HEK293 (cell line): ENCODE measurements at regions not wholly inside any gene's neighbourhood (a gene's known extent, or its start where the extent isn't known, plus 50 kb on each side); places are given as distances from the start of the nearest gene placed in this dataset.

ENCODE experiments used
- CTCF ChIA-PET: fragments of 350-600 bp; formaldehyde crosslinking; extraction: SDS; loops from one replicate; lab custom pipeline; 2021; ENCODE audit warnings: antibody characterized with exemption; lab: Yijun Ruan, JAX
- POLR2A ChIA-PET: fragments of 300-600 bp; formaldehyde crosslinking; extraction: SDS; loops from one replicate; lab custom pipeline; 2020; ENCODE audit warnings: antibody characterized with exemption, inconsistent platforms; lab: Yijun Ruan, JAX
- H3K27ac ChIP-seq: fragments of 200-500 bp; sonication (Bioruptor generic); 2 replicates; pipeline ENCODE4 v1.5.1; 2014; ENCODE audit warnings: low read depth, low read length, control low read depth, inconsistent platforms; ENCODE audit errors: extremely low read depth
- H3K36me3 ChIP-seq, 2 experiments: fragments of 200-500 bp in 1 of 2; sonication (Bioruptor generic) in 1 of 2; 1 replicate in 1 of 2; 2 replicates in 1 of 2; pipeline ENCODE4 v1.5.1; 2014 to 2017; ENCODE audit warnings: inconsistent platforms in 2 of 2, low read length in 2 of 2; ENCODE audit not compliant: control insufficient read depth in 2 of 2, insufficient read depth in 1 of 2
- H3K4me1 ChIP-seq: fragments of 200-500 bp; sonication (Bioruptor generic); 2 replicates; pipeline ENCODE4 v1.5.1; 2014; ENCODE audit warnings: mild to moderate bottlenecking, low read length, inconsistent platforms; ENCODE audit not compliant: control insufficient read depth, insufficient read depth
- H3K4me3 ChIP-seq: 2 replicates; pipeline ENCODE4 v1.5.1; 2011; ENCODE audit warnings: low read depth, mild to moderate bottlenecking, control low read depth, low read length, moderate library complexity
- H3K9me3 ChIP-seq: fragments of 200-500 bp; sonication (Bioruptor generic); 2 replicates; pipeline ENCODE4 v1.5.1; 2014; ENCODE audit warnings: low read depth, low read length, inconsistent platforms; ENCODE audit not compliant: control insufficient read depth, insufficient read depth
- BCL11B ChIP-seq: fragments of 450-650 bp; formaldehyde crosslinking; IDR thresholded peaks from 2 replicates; pipeline ENCODE4 v1.5.1; 2016; ENCODE audit warnings: low read depth, missing biosample characterization, missing genetic modification characterization
- PRDM1 ChIP-seq: fragments of 450-650 bp; formaldehyde crosslinking; IDR thresholded peaks from 2 replicates; pipeline ENCODE4; 2016; ENCODE audit warnings: missing biosample characterization, missing genetic modification characterization
- ZBTB8A ChIP-seq: fragments of 450-650 bp; formaldehyde crosslinking; IDR thresholded peaks from 2 replicates; pipeline ENCODE4 v1.5.1; 2016; ENCODE audit warnings: missing biosample characterization, missing genetic modification characterization
- ZEB2 ChIP-seq: fragments of 450-650 bp; formaldehyde crosslinking; IDR thresholded peaks from 2 replicates; pipeline ENCODE4 v1.5.1; 2016; ENCODE audit warnings: missing biosample characterization, missing genetic modification characterization
- ZNF138 ChIP-seq: fragments of 450-650 bp; formaldehyde crosslinking; IDR thresholded peaks from 2 replicates; pipeline ENCODE4 v1.5.1; 2016; ENCODE audit warnings: missing biosample characterization, missing genetic modification characterization, borderline replicate concordance
- ZNF184 ChIP-seq: fragments of 450-650 bp; IDR thresholded peaks from 2 replicates; pipeline ENCODE4 v1.5.1; 2018; ENCODE audit warnings: missing biosample characterization, mild to moderate bottlenecking, missing genetic modification characterization
- ZNF311 ChIP-seq: fragments of 450-650 bp; formaldehyde crosslinking; IDR thresholded peaks from 2 replicates; pipeline ENCODE4 v1.5.1; 2017; ENCODE audit warnings: missing biosample characterization, missing genetic modification characterization, borderline replicate concordance
- ZNF423 ChIP-seq: fragments of 450-650 bp; formaldehyde crosslinking; IDR thresholded peaks from 2 replicates; pipeline ENCODE4 v1.5.1; 2016; ENCODE audit warnings: missing biosample characterization, missing genetic modification characterization
- ZNF558 ChIP-seq: fragments of 450-650 bp; formaldehyde crosslinking; IDR thresholded peaks from 2 replicates; pipeline ENCODE4 v1.5.1; 2016; ENCODE audit warnings: missing biosample characterization, missing genetic modification characterization
- ZNF560 ChIP-seq: fragments of 450-650 bp; formaldehyde crosslinking; IDR thresholded peaks from 2 replicates; pipeline ENCODE4 v1.5.1; 2017; ENCODE audit warnings: missing biosample characterization, missing genetic modification characterization, borderline replicate concordance
- ZNF596 ChIP-seq: fragments of 450-650 bp; IDR thresholded peaks from 2 replicates; pipeline ENCODE4 v1.5.0; 2018; ENCODE audit warnings: missing biosample characterization, mild to moderate bottlenecking, missing genetic modification characterization, moderate library complexity
- ZNF600 ChIP-seq: fragments of 450-650 bp; formaldehyde crosslinking; IDR thresholded peaks from 2 replicates; pipeline ENCODE4 v1.5.1; 2016; ENCODE audit warnings: missing biosample characterization, missing genetic modification characterization
- ZNF707 ChIP-seq: fragments of 450-650 bp; formaldehyde crosslinking; IDR thresholded peaks from 2 replicates; pipeline ENCODE4 v1.5.1; 2016; ENCODE audit warnings: missing biosample characterization, missing genetic modification characterization
- ZNF76 ChIP-seq: fragments of 450-650 bp; formaldehyde crosslinking; IDR thresholded peaks from 2 replicates; pipeline ENCODE4; 2016; ENCODE audit warnings: low read depth, missing biosample characterization, missing genetic modification characterization, borderline replicate concordance
- TF ChIP-seq, protein P1 (sequence below): fragments of 450-650 bp; formaldehyde crosslinking; IDR thresholded peaks from 2 replicates; pipeline ENCODE4 v1.5.1; 2016; ENCODE audit warnings: missing biosample characterization, missing genetic modification characterization, borderline replicate concordance
- TF ChIP-seq, protein P2 (sequence below): fragments of 450-650 bp; formaldehyde crosslinking; IDR thresholded peaks from 2 replicates; pipeline ENCODE4 v1.5.1; 2017; ENCODE audit warnings: missing biosample characterization, missing genetic modification characterization
- TF ChIP-seq, protein P3 (sequence below): fragments of 450-650 bp; IDR thresholded peaks from 2 replicates; pipeline ENCODE4 v1.5.1; 2018; ENCODE audit warnings: missing biosample characterization, missing genetic modification characterization
- TF ChIP-seq, protein P4 (sequence below): fragments of 450-650 bp; formaldehyde crosslinking; IDR thresholded peaks from 2 replicates; pipeline ENCODE4 v1.5.1; 2016; ENCODE audit warnings: missing biosample characterization, missing genetic modification characterization, borderline replicate concordance
- TF ChIP-seq, protein P5 (sequence below): fragments of 450-650 bp; formaldehyde crosslinking; IDR thresholded peaks from 2 replicates; pipeline ENCODE4 v1.5.1; 2017; ENCODE audit warnings: missing biosample characterization, mild to moderate bottlenecking, missing genetic modification characterization, moderate library complexity

DNA sequence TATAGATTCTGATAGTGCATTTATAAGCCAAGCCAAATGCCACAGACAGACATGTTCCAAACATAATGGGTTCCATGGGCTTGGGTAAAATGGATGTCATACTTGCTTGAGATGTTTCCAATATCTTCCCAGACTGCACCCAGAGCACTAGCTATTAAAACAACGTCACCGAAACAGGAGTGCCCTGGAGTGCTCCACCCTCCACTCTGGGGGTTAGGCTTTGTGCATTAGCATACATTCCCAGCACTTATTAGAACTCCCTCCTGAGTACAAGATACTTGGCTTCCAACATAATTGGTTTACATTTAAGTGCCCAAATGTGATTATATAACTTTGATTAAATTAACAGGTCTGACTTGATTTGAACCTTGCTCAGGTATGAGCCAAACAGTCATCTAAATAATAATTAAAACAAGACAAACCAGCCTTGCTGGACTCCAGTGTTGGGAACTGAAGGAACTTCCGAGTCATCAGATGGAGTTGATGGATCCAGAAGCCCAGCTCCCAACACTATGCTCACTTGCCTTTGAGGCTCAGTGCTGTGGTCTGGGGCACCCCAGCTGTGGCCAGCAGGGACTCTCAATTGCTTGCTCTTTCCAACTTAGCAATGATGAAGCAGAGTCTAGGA is 60.5 kb upstream of the LGALSL start (continued):
- TF ChIP-seq ZNF76 (tag by site-specific recombination) (no peak), ZNF423 (tag by site-specific recombination) (no peak), ZEB2 (tag by site-specific recombination) (no peak), ZNF311 (tag by site-specific recombination) (no peak), ZNF138 (no peak), PRDM1 (tag by site-specific recombination) (no peak), ZNF560 (tag by site-specific recombination) (no peak), ZNF184 (tag by site-specific recombination) (no peak), ZNF558 (tag by site-specific recombination) (no peak), ZNF596 (tag by site-specific recombination) (no peak)
- TF ChIP-seq, protein P1, sequence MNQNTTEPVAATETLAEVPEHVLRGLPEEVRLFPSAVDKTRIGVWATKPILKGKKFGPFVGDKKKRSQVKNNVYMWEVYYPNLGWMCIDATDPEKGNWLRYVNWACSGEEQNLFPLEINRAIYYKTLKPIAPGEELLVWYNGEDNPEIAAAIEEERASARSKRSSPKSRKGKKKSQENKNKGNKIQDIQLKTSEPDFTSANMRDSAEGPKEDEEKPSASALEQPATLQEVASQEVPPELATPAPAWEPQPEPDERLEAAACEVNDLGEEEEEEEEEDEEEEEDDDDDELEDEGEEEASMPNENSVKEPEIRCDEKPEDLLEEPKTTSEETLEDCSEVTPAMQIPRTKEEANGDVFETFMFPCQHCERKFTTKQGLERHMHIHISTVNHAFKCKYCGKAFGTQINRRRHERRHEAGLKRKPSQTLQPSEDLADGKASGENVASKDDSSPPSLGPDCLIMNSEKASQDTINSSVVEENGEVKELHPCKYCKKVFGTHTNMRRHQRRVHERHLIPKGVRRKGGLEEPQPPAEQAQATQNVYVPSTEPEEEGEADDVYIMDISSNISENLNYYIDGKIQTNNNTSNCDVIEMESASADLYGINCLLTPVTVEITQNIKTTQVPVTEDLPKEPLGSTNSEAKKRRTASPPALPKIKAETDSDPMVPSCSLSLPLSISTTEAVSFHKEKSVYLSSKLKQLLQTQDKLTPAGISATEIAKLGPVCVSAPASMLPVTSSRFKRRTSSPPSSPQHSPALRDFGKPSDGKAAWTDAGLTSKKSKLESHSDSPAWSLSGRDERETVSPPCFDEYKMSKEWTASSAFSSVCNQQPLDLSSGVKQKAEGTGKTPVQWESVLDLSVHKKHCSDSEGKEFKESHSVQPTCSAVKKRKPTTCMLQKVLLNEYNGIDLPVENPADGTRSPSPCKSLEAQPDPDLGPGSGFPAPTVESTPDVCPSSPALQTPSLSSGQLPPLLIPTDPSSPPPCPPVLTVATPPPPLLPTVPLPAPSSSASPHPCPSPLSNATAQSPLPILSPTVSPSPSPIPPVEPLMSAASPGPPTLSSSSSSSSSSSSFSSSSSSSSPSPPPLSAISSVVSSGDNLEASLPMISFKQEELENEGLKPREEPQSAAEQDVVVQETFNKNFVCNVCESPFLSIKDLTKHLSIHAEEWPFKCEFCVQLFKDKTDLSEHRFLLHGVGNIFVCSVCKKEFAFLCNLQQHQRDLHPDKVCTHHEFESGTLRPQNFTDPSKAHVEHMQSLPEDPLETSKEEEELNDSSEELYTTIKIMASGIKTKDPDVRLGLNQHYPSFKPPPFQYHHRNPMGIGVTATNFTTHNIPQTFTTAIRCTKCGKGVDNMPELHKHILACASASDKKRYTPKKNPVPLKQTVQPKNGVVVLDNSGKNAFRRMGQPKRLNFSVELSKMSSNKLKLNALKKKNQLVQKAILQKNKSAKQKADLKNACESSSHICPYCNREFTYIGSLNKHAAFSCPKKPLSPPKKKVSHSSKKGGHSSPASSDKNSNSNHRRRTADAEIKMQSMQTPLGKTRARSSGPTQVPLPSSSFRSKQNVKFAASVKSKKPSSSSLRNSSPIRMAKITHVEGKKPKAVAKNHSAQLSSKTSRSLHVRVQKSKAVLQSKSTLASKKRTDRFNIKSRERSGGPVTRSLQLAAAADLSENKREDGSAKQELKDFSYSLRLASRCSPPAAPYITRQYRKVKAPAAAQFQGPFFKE = no peak

DNA sequence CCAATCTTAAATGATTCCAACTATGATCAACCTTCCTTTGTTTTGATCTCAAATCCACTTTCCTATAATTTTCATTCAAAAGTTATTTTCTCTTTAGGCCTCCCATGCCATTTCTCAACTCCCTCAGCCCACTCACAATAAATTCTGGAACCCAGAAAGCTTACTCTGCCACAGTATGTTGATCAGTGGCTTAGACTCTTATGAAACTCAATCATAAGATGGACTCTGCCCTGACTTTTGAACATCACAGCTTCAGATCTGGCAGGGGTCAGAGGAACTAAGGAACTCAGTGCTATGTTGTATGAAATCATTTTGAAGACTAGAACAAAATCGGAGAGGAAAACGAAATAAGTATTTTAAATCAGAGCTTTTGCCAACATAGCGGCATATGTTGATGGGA is 59.8 kb upstream of the LGALSL start:
- no peaks in the 10 kb centered on the region for H3K36me3 ChIP-seq
- TF ChIP-seq ZBTB8A (tag by site-specific recombination) = no peak
- TF ChIP-seq, protein P2, sequence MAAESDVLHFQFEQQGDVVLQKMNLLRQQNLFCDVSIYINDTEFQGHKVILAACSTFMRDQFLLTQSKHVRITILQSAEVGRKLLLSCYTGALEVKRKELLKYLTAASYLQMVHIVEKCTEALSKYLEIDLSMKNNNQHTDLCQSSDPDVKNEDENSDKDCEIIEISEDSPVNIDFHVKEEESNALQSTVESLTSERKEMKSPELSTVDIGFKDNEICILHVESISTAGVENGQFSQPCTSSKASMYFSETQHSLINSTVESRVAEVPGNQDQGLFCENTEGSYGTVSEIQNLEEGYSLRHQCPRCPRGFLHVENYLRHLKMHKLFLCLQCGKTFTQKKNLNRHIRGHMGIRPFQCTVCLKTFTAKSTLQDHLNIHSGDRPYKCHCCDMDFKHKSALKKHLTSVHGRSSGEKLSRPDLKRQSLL (tag by site-specific recombination) = no peak
- TF ChIP-seq, protein P3, sequence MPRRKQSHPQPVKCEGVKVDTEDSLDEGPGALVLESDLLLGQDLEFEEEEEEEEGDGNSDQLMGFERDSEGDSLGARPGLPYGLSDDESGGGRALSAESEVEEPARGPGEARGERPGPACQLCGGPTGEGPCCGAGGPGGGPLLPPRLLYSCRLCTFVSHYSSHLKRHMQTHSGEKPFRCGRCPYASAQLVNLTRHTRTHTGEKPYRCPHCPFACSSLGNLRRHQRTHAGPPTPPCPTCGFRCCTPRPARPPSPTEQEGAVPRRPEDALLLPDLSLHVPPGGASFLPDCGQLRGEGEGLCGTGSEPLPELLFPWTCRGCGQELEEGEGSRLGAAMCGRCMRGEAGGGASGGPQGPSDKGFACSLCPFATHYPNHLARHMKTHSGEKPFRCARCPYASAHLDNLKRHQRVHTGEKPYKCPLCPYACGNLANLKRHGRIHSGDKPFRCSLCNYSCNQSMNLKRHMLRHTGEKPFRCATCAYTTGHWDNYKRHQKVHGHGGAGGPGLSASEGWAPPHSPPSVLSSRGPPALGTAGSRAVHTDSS (tag by site-specific recombination) = no peak
- TF ChIP-seq, all 188 proteins: peak for 0
- Histone ChIP-seq H3K9me3 (no peaks in the 10 kb centered on the region), H3K4me3 (no peak overlapping the region), H3K4me1 (no peaks in the 10 kb centered on the region), H3K27ac (no peak overlapping the region)
- ChIA-PET POLR2A (no interaction called here), CTCF (interaction anchor here (0.7 kb wide), 1 partner anchor 29 kb away, joined by 3 read pairs; no protein-coding TSS in a partner anchor)

DNA sequence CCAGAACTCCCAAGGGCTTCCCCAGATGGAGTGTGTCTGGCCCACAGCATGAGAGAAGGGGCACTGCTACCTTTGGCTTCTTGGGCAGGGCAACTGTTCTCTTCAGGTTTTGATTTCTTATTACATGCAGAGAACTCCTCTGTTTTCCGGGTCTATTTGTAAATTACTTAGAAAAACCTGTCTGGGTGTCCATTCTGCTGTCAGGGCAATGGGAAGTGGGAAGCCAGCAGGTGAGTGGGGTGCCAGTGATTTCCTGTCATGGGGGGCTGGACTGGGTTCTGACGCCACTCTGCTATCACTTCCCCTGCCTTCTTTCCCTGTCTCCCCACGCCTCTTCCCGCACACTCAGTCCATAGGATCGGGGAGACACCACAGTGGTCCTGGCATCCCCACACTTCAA is 58.0 kb upstream of the LGALSL start:
- Histone ChIP-seq H3K4me3 (no peak overlapping the region), H3K36me3 (no peaks in the 10 kb centered on the region), H3K27ac (no peak overlapping the region), H3K4me1 (peaks cover 6% of the 10 kb centered on the region), H3K9me3 (no peaks in the 10 kb centered on the region)
- ChIA-PET CTCF (no interaction called here), POLR2A (no interaction called here)
- no peak for TF ChIP-seq ZNF600 (tag by site-specific recombination)
- TF ChIP-seq, protein P4, sequence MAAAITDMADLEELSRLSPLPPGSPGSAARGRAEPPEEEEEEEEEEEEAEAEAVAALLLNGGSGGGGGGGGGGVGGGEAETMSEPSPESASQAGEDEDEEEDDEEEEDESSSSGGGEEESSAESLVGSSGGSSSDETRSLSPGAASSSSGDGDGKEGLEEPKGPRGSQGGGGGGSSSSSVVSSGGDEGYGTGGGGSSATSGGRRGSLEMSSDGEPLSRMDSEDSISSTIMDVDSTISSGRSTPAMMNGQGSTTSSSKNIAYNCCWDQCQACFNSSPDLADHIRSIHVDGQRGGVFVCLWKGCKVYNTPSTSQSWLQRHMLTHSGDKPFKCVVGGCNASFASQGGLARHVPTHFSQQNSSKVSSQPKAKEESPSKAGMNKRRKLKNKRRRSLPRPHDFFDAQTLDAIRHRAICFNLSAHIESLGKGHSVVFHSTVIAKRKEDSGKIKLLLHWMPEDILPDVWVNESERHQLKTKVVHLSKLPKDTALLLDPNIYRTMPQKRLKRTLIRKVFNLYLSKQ = no peak
- TF ChIP-seq BCL11B (tag by site-specific recombination) = no peak
- TF ChIP-seq, protein P5, sequence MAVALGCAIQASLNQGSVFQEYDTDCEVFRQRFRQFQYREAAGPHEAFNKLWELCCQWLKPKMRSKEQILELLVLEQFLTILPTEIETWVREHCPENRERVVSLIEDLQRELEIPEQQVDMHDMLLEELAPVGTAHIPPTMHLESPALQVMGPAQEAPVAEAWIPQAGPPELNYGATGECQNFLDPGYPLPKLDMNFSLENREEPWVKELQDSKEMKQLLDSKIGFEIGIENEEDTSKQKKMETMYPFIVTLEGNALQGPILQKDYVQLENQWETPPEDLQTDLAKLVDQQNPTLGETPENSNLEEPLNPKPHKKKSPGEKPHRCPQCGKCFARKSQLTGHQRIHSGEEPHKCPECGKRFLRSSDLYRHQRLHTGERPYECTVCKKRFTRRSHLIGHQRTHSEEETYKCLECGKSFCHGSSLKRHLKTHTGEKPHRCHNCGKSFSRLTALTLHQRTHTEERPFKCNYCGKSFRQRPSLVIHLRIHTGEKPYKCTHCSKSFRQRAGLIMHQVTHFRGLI (tag by site-specific recombination) = no peak
- no peak for TF ChIP-seq ZNF707 (tag by site-specific recombination)
